HG03460 (cell line): ENCODE measurements at regions not wholly inside any gene's neighbourhood (a gene's known extent, or its start where the extent isn't known, plus 50 kb on each side); places are given as distances from the start of the nearest gene placed in this dataset.
"Not testable (repeated sequence)": the region's sequence is repeated elsewhere in the genome, so short reads cannot be mapped to it uniquely, and the experiment has no call there.

Source experiments
- ATAC-seq: cut with Tn5 transposase; IDR thresholded peaks from one replicate; pipeline ENCODE4 v1.9.1; 2021; ENCODE audit not compliant: unreplicated experiment

DNA sequence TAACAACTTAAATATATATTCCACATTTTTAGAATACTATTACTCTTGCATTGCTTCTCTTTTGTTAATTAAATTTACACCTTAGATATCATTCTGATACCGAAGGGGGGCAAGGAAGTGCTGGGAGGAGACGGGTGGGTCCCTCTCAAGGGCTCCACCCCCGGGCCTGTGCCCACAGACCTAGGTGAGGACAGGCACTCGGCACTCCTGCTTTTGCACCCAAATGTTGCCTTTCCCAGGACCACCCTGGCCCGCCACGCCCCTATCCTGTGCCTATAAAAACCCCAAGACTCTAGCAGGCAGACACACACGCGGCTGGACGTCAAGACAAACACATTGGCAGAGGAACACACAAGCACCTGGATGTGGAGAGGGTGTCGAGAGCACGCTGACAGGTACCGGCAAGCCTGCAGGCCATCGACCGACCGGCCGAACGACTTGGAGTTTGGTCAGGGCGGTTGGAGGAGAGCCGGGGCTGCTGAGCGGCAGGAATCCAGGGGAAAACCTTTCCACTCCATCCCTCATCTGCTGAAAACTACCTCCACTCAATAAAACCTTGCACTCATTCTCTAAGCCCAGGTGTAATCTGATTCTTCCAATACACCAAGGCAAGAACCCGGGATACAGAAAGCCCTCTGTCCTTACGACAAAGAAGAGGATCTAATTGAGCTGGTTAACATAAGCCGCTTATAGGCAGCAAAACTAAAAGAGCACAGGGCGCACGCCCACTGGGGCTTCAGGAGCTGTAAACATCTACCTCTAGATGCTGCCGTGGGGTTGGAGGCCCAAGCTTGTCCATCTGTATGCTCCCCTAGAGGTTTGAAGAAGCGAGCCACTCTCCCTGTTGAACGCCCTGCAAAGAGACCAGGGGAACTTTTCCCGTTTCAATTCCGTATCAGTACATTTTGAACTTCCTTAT is 197.4 kb upstream of the PRSS16 start:
- no peak for ATAC-seq

DNA sequence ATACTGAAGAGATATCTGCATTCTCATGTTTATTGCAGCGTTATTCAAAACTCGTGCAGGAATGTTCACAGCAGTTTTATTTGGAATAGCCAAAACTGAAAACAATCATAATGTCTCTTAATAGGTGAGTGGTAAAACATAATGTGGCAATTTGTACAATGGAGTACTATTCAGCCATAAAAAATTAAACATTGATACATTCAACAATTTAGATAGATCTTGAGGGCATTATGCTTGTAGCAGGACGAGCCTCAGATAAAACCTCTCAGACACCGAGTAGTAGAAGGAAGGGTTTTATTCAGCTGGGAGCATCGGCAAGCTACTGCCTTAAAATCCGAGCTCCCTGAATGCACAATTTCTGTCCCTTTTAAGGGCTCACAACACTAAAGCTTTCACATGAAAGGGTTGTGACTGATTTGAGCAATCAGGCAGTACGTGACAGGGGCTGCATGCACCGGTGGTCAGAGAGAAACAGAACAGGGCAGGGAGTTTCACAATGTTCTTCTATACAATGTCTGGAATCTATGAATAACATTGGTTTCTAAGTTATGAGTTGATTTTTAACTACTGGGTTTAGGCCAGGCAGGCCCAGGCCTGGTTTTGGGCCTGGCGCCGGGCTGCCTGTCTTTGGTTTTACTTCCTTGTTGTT is 195.3 kb upstream of the PRSS16 start:
- ATAC-seq, result not testable (repeated sequence)

DNA sequence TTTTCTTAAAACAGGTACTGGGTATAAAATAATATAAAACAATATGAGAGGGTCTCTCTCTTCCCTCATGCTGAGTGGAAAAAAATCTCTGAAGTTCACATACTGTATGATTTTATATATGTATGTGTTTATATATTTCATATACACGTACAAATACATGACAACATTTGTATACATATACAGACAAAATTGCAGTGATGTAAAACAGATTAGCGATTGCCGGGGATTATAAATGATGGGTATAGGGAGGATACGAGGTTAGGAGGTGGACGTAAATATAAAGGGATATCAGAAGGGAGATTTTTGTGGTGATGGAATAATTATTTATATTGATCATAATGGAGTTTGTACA is 194.8 kb upstream of the PRSS16 start:
- ATAC-seq, result no peak

DNA sequence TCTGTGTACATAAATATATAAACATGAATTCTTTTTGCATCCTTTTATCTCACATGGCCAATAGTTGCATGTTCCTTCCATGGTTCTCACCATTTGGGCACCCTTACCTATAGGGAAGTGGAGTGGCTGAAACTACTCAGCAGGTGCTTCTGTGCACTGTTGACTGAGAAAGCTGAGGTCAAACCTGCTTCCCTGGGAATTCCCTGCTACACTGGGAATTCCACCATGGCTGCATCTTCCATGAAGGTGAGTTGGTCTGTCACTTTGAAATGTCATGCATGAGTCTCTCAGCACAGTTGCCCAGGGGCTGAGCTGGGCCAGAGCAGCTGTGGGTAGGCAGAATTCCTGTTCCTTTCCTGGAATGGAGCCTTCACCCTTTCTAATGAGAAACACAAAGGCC is 193.8 kb upstream of the PRSS16 start:
- ATAC-seq, result no peak

DNA sequence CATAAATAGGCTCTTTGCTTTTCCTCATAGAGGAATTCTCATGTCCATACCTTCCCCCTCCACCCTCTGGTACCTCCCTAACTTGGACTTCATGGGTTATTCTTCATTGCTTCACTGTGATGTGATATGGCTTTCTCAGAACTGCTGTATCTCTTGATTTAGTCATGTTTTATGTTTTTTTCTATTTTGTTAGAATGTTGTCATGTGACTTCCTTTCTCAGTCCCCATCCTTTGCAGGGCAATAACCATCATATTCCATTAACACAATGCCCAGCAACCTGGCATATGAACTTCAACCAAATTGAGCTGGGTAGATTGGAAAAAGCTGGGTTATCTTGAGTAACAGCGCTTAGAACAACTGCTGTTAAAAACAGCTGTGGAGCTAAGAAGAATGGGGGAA is 190.9 kb upstream of the PRSS16 start:
- no peak for ATAC-seq

DNA sequence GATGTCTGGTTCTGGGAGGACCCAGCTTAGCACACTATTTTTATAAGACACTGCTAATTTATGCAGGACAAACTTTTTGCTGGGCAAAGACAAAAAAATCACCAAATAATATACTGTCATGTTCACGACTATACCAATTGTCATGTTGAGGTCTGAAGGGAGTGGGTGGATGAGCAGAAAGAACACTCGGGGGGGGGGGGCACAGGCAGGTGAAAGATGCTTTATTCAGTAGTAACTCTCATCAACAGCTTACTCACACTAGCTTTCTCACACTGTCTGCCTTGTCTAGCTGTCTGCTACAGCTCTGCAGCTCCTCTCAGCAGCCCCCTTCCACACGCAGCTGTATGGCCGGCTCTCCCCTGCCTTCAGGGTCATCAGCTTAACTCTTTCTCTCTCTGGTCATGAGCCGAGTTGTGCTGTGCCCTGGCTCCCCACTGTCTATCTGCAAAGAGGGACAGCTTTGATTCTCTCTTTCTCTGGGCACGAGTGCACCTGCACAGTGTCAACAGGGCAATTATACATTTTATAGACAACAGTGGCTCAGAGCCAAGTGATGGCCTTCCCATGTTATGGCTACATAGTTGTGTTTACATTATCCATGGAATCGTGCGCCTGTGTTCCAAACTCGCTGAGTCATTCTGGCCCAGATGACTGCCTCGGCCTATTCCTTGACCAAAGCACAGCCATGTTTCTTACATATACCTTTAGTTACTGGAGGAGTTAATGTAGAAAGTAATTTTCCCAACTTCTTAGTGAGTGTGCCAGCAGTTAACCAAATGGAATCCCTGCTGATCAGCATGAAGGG is 187.7 kb upstream of the PRSS16 start:
- no peak for ATAC-seq

DNA sequence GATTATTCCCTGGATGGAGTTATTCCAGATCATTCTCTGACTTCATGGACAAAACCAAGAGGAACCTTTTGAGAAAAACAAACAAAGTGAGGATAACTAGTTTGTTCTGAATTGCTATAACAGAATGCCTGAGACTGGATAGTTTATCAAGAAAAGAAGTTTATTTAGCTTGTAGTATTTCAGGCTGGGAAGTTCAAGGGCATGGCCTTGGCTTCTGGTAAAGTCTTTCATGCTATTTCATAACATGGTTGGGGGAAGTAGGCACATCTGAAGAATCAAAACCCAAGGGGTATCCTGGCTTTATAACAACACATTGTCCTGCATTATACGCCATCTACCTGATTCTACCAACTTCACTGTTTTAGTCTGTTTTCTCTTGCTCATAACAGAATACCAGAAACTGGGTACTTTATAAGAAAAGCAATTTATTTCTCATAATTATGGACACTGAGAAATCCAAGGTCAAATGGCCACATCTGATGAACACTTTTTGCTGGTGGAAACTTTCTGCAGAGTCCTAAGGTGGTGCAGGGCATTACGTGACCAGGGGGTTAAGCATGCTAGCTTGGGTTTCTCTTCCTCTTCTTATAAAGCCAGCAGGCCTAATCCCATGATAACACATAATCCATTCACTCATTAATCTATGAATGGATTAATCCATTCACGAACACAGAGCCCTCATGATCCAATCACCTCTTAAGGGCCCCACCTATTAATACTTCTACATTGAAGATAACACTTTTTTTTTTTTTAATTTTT is 186.1 kb upstream of the PRSS16 start:
- no peak for ATAC-seq

DNA sequence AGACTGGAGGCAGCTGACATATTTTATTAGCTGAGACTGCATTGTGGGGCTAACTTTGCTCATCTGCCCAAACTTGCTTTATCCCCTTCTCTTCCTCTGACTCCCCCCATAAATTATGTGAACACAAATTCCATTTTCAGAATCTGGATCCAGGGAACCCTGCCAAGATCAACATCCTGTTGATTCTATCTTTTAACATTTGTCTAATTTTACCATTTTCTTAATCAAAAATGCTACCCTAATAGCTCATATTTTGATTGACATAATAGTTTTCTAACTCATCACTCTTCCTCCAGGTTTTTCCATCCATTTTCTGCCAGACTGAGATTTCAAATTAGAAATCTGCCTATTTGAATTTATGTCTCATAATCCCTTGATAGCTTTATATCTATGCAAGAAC is 184.7 kb upstream of the PRSS16 start:
- ATAC-seq, result no peak

DNA sequence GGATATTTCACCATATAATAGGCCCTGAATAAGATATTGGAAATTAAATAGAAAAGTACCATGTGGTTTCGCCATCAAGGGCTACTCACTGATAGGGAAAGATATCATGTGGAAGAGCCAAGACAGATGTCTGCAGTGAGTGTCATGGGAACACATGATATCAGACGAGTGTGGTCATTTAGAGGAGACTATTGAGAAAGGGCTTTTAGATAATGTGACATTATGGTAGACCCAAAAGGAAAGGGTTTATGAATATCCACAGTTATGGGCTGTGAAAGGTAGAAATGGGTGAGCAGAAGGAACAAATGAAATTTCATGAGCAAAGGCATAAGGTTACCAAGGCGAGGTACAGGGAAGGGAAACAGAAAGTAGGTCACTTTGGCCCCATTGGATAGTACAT is 182.3 kb upstream of the PRSS16 start:
- no peak for ATAC-seq

DNA sequence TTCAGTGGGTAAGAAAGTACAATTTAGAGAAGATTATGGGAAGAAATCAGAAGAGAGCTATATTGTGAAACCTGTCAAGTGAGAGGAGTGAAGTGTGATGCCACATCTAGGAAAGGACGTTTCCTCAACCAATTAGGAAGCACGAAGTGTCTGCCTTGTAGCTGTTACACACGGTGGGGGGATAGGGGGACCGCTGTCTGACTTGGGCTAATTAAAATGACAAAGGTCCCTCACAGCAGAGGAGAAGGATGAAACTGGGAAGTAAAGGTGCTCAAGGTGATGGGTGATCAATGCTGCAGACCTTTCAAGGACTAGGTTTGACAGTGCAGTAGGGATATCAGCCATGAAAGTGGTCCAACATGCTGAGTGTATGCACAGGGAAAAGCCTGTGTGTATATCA is 181.1 kb upstream of the PRSS16 start:
- ATAC-seq, result no peak

DNA sequence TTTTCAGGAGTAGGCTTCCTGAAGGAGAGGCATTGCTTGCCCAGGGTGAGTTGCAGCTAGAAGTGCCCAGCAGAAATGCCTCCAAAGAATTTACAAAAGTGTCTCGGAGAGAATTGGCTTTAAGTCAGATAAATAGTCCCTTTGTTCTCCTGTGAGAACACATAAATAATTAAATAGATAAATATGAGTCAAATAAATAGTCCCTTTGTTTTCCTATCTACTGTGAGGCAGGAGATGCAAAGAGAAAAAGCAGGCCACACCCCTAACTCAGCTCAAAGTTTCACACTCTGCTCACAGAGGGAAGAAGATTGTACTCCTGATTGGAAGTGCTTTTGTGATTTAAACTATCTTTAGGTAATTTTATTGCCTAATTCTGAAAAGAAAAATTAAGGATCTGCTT is 180.7 kb upstream of the PRSS16 start:
- ATAC-seq, result no peak

DNA sequence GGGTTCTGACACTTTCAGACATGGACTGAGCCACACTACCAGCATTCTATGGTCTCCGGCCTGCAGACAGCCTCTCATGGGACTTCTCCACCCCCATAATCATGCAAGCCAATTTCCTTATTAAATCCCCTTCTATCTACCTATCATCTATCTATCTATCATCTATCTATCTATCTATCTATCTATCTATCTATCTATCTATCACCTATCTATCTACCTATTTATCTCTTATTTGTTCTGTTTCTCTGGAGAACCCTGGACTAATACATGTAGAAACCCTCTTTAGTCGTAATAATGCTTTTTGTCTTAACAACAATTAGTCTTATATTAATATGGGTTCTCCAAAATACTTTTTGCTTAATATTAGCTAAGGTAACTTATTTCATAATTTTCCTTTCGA is 174.1 kb upstream of the PRSS16 start:
- no peak for ATAC-seq

DNA sequence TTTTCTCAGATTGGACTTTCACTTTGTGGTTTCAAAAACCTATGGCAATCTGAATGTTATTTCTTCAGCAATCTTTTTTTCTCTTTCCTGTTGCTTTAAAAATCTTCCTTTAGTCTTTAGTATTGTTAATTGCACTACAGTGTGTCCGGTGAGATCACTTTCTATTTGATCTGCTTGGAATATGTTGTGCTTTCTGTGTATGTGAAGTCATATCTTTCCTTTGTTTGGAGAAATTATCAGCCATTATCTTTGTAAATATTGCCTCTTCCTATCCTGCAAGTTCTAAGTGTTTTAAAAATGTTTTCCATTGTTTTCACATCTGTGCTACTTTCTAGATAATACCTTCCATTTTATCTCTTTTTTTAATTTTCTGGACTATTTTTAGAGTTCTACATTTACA is 171.4 kb upstream of the PRSS16 start:
- ATAC-seq, result no peak

DNA sequence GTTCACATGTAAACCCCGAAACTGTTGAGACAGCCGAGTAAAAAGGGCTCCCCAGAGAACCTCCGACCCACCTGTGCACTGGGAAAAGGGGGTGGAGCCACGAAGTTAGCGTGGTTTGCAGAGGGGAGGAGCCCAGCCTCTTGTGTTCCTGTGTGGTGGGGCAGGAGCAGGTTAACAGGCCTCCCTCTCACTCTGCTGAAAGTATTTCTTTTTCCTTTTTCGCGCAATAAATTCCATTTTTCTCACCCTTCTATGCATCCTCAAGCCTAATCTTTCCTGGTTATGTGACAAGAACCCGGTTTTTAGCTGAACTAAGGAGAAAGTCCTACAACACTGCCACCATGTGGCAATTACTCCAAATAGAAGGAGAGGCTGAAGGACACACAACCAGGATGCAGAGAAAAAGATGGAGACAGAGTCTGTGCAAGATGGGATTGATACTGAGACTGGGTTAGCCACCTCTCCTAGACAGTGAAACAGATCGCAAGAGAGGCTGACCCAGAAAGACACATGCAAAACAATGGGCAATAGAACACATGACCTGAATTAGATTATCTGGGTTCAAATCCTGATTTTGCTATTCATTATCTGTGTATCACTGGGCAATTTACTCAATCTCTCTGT is 168.7 kb upstream of the PRSS16 start:
- peak; percentile 76 for ATAC-seq

DNA sequence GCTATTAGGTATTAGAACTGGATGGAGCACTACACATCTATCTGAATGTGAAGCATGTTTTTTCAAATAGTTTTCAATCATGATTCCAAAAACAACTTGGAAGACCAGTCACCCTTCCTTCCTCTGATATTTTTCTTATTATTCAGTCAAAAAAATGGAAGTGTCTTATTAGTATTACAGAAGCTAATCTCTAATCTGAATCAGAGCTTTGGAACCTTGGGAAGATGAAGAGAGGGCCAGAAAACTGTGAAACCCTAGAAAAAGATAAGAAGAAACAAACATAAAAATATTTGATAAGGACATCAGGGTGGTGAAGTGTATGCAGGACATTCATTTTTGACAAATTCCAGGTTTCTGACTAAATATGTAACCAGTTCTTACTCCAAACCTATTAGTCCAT is 166.3 kb upstream of the PRSS16 start:
- no peak for ATAC-seq

DNA sequence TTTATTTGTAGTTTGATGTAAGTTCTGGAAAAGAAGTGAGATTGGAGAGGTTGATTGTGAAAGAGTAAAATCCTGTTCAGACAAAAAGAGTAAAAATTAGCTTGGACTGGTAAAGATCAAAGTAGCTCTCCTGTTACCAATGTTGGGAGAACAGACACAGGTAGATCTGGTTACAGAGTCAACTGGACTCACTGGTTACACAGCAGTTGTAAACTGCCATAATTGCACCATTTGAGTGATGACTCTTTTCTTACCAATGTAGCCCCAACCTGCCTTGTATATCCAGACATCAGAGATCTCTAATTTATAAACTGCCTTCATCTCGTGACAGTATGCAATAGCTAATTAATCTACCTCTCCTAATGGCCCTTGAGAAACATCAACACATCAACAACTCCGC is 165.6 kb upstream of the PRSS16 start:
- no peak for ATAC-seq

DNA sequence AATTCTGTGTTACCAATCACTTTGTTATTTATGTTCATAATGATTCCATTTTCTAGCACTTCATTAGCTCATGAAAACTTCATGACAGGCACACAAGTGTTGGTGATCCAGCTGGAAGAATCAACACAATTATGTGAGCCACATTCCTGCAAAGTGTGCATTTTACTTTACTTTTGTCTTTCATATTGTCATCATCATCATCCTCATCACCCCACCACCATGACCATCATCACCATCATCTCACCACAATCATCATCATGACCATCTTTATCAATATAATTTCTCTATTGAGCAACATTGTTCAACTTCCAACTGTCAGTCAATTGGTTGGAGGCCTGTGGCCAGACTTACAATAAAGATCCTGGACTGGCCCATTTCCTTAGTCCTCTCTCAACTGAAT is 159.4 kb upstream of the PRSS16 start:
- ATAC-seq, result no peak

DNA sequence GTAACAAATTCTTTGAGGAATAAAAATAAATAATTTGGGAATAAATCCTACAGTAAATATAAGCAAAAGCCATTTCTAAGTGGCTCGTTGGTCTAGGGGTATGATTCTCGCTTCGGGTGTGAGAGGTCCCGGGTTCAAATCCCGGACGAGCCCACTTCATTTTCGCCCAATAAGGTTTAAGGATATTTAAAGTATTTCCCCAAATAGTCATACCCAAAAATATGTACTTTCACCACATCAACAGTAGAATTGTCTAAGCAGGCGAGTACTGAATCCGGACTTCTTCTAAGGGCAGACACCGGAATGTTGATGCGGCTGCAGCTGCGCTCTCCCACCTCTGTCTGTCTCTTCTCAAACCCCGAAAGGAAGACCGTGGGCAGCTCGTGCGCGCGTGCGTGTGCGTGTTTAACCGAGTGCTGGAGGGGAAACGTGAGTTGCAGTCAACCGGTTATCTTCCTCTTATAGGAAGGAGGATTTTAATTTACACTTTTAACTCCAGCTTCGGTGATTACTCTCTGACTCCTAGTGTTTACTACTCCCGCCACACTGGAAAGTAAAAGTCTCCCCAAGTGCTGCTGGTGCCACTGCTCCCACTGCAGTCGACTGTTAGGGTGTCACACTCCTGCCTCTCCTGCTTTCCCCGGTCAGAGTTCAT is 155.7 kb upstream of the PRSS16 start:
- ATAC-seq, result no peak

DNA sequence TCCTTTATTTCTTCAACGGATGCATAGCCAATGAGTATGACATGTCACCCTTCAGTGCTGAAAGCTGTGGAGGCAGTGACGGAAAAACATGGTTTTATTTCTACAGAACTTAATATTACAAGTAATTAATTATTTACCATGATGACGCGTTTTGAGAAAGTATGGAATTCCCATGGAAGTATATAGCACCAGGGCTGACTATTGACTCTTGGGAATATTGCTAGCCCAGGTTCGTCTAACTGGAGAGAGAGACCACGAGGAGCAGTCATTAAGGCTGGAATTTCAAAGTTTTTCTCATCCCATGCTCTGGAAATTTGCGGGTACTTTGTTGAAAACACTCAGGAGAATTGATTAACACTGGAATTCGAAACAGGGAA is 155.2 kb upstream of the PRSS16 start:
- no peak for ATAC-seq

DNA sequence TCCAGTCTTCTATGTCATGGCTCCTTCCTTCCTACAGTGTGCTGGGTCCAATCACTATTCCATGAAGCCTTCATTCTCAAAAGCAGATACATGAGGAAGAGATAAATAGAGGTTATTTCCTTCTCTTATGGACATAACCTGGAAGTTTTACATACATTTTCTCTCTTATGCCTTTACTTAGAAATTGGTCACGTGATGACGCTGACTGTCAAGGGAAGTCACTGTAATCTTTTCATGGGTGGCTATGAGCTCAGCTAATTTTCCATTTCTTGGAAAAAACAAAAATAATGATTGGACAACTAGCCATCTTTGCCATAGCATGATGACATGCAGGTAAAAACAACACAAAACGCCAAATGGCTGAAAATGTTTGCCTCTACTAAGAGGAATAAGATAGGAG is 151.6 kb upstream of the PRSS16 start:
- no peak for ATAC-seq
